NB4 (cell line): ENCODE measurements at regions not wholly inside any gene's neighbourhood (a gene's known extent, or its start where the extent isn't known, plus 50 kb on each side); places are given as distances from the start of the nearest gene placed in this dataset.

Experiments used
- MYC ChIP-seq: IDR thresholded peaks from 2 replicates; pipeline ENCODE4 v1.6.1; 2011; ENCODE audit warnings: low read depth, low read length
- POLR2A ChIP-seq: IDR thresholded peaks from 2 replicates; pipeline ENCODE4 v1.6.1; 2011; ENCODE audit warnings: mild to moderate bottlenecking; ENCODE audit not compliant: insufficient read length; ENCODE audit errors: extremely low read depth
- TF ChIP-seq, protein P1 (sequence below): IDR thresholded peaks from one replicate; pipeline ENCODE4 v1.5.1; 2012; ENCODE audit warnings: low read depth, low read length
- TF ChIP-seq, protein P2 (sequence below): IDR thresholded peaks from 2 replicates; pipeline ENCODE4 v1.6.1; 2011; ENCODE audit warnings: low read depth, low read length

DNA sequence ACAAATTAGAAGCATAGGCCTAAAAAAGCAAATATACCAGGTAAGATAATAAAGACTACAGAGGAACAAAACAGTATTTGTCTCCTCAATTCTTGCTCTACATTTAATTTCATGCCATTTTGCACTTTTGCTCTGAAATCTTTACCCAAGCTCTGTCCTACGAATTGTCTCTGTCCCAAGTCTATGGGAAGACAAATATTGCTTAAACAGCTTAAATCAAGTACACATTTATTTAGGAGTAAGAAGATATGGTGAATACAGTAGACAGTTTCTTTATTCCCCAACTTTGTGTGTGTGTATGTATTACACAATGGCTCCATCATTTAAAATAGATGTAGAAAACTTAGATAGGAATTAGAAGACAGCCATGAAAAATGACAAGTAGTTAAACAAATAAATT is 163.5 kb upstream of the POU5F2 start:
- TF ChIP-seq, protein P1, sequence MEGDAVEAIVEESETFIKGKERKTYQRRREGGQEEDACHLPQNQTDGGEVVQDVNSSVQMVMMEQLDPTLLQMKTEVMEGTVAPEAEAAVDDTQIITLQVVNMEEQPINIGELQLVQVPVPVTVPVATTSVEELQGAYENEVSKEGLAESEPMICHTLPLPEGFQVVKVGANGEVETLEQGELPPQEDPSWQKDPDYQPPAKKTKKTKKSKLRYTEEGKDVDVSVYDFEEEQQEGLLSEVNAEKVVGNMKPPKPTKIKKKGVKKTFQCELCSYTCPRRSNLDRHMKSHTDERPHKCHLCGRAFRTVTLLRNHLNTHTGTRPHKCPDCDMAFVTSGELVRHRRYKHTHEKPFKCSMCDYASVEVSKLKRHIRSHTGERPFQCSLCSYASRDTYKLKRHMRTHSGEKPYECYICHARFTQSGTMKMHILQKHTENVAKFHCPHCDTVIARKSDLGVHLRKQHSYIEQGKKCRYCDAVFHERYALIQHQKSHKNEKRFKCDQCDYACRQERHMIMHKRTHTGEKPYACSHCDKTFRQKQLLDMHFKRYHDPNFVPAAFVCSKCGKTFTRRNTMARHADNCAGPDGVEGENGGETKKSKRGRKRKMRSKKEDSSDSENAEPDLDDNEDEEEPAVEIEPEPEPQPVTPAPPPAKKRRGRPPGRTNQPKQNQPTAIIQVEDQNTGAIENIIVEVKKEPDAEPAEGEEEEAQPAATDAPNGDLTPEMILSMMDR = no peak
- no peak for TF ChIP-seq POLR2A
- TF ChIP-seq, protein P2, sequence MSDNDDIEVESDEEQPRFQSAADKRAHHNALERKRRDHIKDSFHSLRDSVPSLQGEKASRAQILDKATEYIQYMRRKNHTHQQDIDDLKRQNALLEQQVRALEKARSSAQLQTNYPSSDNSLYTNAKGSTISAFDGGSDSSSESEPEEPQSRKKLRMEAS = no peak
- no peak for TF ChIP-seq MYC
